DMS53 treated with DMSO at 0.1 percent for 48 hours (cell line): ENCODE measurements at regions not wholly inside any gene's neighbourhood (a gene's known extent, or its start where the extent isn't known, plus 50 kb on each side); places are given as distances from the start of the nearest gene placed in this dataset.
"Not testable (repeated sequence)": the region's sequence is repeated elsewhere in the genome, so short reads cannot be mapped to it uniquely, and the experiment has no call there.

Source experiments
- DNase-seq: peaks from one replicate; lab custom pipeline; 2025; ENCODE audit not compliant: unreplicated experiment; lab: John Stamatoyannopoulos, UW

DNA sequence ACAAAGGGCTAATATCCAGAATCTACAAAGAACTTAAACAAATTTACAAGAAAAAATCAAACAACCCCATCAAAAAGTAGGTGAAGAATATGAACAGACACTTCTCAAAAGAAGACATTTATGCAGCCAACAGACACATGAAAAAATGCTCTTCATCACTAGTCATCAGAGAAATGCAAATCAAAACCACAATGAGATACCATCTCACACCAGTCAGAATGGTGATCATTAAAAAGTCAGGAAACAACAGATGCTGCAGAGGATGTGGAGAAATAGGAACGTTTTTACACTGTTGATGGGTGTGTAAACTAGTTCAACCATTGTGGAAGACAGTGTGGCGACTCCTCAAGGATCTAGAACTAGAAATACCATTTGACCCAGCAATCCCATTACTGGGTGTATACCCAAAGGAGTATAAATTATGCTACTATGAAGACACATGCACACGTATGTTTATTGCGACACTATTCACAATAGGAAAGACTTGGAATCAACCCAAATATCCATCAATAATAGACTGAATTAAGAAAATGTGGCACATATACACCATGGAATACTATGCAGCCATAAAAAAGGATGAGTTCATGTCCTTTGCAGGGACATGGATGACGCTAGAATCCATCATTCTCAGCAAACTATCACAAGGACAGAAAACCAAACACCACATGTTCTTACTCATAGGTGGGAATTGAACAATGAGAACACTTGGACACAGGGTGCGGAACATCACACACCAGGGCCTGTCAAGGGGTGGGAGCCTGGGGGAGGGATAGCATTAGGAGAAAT is 241.5 kb downstream of the KCNRG start:
- DNase-seq, result not testable (repeated sequence)

- DNase-seq, result no peak
Measured at GRCh38 chr13:50257646-50258045, 242.4 kb downstream of the KCNRG start.

GRCh38 chr13:50261130-50261901 is 246.1 kb downstream of the KCNRG start:
- DNase-seq, result no peak

DNA sequence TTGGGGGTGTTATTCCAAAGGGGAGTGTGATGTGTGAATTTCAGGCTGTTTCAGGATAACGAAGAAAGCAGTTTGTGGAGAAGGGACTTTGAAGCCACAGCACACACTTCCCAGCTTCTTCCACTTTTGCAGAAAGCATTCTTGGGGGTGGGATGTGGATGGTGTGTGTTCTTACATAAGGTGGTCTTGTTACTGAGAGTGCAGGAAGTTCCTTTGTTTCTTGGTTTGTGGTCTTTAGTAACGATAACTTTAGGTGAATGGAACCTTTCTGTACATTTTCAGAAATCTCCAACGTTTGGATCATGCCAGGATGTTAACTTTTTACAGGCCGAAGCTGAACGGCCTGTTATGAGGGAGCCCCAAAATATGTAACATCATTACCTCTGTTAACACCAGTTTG is 251.8 kb downstream of the KCNRG start:
- no peak for DNase-seq

DNA sequence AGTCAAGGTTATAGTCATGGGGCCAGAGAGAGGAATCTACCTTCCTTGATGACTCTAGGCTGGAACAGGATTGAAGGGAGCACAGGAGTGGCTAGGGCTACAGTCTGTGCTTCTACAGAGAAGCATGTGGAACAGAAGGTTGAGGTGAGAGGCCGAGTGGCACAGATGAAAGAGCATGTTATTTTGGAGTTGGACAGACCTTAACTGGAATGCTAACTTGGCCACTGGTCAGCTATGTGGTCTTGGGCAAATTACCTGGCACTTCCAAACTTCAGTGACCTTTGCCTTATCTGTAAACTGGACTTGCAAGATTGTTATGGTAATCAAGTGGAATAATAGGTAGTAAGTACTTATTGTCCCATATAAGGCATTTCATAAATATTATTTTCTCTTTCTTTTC is 252.7 kb downstream of the KCNRG start:
- no peak for DNase-seq

DNA sequence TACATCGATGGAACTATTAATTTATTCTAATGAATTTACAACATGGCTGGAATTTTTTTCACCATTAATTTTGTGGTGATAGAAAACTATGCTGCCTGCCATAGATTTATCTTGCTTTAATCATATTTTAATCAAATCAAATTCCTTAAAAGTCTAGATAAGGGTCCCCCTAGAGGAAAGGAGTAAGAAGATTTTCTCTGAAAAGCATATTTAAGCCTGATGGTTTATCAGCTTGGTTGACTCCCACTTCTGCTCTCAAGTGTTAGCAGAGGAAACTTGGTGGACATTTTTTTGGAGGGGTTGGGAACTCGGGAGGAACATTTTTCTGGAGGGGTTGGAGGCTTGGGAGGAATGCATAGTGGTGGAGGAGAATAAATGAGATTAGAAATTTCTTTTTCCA is 253.3 kb downstream of the KCNRG start:
- no peak for DNase-seq

- no peak for DNase-seq
Measured at GRCh38 chr13:50274181-50274580, 258.9 kb downstream of the KCNRG start.

DNA sequence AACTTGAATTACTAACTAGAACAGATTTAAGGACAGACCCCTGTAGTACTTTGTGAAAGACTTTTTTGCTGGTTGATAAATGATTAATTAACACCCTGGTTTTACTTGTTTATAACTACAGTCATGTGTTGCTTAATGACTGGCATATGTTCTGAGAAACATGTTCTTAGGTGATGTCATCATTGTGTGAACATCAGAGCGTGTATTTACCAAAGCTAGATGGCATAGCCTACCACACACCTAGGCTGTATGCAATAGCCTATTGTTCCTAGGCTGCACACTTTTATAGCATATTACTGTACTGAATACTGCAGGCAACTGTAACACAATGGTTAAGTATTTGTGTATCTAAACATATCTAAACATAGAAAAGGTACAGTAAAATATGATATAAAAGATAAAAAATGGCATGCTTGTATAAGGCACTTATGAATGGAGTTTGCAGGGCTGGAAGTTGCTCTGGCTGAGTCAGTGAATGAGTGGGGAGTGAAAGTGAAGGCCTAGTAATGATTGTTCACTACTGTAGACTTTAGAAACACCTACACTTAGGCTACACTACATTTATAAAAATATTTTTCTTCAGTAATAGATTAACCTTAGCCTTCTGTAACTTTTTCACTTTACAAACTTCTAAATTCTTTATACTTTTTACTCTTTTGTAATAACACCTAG is 260.3 kb downstream of the KCNRG start:
- peak; percentile 71 for DNase-seq

DNA sequence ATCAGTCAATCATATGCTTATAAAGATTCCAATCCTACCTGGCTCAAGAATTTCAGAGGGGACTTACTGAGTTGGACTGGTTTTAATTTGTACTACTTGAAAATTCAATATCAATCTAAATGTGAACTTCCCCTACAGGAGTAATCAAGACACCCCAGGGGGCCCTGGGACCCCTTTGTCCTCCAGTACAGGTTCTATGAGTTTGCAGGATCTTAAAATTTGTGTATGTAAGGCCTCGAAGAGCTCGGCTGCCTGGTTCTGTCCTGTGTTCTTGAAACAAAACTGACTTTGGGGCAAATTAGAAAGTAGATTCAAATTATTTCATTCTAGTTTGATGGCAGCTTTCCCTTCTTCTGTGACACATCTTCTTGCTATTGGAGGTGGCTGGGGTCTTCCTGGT is 261.3 kb downstream of the KCNRG start:
- no peak for DNase-seq

GRCh38 chr13:50277127-50277526 is 261.9 kb downstream of the KCNRG start:
- DNase-seq, result no peak

- no peak for DNase-seq
Measured at GRCh38 chr13:50277906-50278305, 262.7 kb downstream of the KCNRG start.

- no peak for DNase-seq
Measured at GRCh38 chr13:50280441-50280937, 265.2 kb downstream of the KCNRG start.

- DNase-seq, result no peak
Measured at GRCh38 chr13:50282016-50282415, 266.8 kb downstream of the KCNRG start.

DNA sequence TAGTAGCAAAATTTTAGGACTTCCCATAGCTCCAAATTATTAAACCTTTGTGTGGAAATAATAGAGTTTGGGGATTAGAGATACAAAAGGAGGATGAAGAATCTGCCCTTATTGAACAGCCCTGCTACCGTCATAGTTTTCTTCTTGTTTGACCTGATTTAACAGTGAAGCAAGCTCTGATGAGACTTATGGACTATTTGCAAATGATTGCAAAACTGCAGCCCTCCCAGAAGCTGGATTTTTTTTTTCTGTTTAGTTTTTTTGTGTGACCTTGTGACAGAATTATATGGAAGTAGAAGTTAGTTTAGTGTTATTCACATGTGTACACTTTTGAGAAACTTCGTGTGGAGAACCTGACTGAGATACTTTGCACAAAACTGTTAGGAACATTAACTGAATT is 267.8 kb downstream of the KCNRG start:
- DNase-seq, result no peak

DNA sequence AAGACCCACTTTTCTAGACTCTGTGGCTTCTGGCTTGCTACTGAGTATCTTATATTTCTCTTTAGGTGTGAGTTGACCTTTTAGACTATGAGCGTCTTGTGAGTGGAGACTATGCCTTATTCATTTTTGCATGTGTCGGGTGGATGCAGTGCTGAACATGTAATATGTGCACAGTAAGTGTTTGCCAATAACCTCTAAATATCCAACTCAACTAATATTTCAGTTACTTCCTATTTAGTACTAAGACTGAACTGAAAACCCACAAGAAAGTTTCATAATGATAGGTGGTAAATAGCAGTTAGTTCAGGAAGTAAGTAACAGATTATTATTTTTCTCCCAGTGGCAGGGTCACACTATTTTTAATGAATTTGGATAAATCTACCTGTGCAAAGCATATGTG is 269.3 kb downstream of the KCNRG start:
- no peak for DNase-seq

- no peak for DNase-seq
Measured at GRCh38 chr13:50285283-50285682, 270.0 kb downstream of the KCNRG start.

- DNase-seq, result no peak
Measured at GRCh38 chr13:50286324-50286723, 271.1 kb downstream of the KCNRG start.

GRCh38 chr13:50290186-50290585 is 274.9 kb downstream of the KCNRG start:
- DNase-seq, result no peak

GRCh38 chr13:50291611-50292010 is 276.4 kb downstream of the KCNRG start:
- DNase-seq, result no peak

- no peak for DNase-seq
Measured at GRCh38 chr13:50292081-50292480, 276.8 kb downstream of the KCNRG start.

GRCh38 chr13:50294425-50294824 is 279.2 kb downstream of the KCNRG start:
- DNase-seq, result not testable (repeated sequence)
